GM23248 (cell line): ENCODE measurements at regions not wholly inside any gene's neighbourhood (a gene's known extent, or its start where the extent isn't known, plus 50 kb on each side); places are given as distances from the start of the nearest gene placed in this dataset.

Source experiments
- EZH2 ChIP-seq: fragments of 200-600 bp; sonication (generic); IDR thresholded peaks from 2 replicates; pipeline ENCODE4 v1.6.1; 2018; ENCODE audit warnings: antibody characterized with exemption, mild to moderate bottlenecking; ENCODE audit not compliant: insufficient read depth, poor library complexity, severe bottlenecking
- EZH2phosphoT487 ChIP-seq: fragments of 200-600 bp; sonication (generic); IDR thresholded peaks from 2 replicates; pipeline ENCODE4 v1.6.1; 2018; ENCODE audit warnings: antibody characterized with exemption, moderate library complexity, mild to moderate bottlenecking, low read depth; ENCODE audit not compliant: insufficient read depth

DNA sequence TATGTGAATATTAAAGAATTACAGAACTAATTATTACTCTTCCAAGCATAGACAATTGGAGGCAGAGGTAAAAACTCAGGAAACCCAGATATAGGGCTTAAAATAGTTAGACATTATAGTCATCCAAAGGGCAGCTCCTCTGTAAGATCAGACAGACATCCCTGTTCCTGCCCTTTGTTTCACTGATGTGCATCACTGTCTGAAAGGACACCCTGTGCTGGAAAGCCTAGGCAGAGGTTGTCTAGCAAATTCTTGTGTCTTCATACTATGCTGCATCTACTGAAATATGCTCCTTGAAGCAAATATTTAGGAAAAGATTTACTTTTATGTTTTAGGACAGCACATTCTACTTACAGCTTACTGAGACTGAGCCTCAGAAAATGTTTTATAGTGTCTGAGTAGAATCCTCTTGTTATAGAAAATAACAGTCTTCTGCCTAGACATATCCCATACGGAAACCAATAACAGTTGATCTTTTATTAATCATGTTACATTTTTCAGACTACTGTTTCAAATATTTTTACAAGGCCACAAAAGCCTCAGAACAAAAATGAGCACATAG, 977.3 kb upstream of the CDH2 start:
- TF ChIP-seq EZH2phosphoT487 (no peak), EZH2 (no peak)
